GM19239 (cell line): ENCODE measurements at regions not wholly inside any gene's neighbourhood (a gene's known extent, or its start where the extent isn't known, plus 50 kb on each side); places are given as distances from the start of the nearest gene placed in this dataset.
"Not testable (repeated sequence)": the region's sequence is repeated elsewhere in the genome, so short reads cannot be mapped to it uniquely, and the experiment has no call there.

Experiments
- DNase-seq: peaks from one replicate; pipeline ENCODE4 v3.0.0; 2011; ENCODE audit warnings: low spot score; ENCODE audit not compliant: insufficient read length
- FAIRE-seq: peaks from 2 replicates; lab custom pipeline; 2011; peaks lifted over from hg19 to GRCh38; lab: Jason Lieb, UNC

GRCh38 chrX:2640436-2641150 is 50.5 kb upstream of the CD99 start:
- FAIRE-seq: no peak

GRCh38 chrX:2638279-2638678 is 52.8 kb upstream of the CD99 start:
- no peak for DNase-seq
- no peak for FAIRE-seq

More at GRCh38 chrX:2640436-2641150, 50.5 kb upstream of the CD99 start:
- DNase-seq: no peak

- no peak for DNase-seq
- FAIRE-seq: no peak
These were observed 55.8 kb upstream of the CD99 start for GRCh38 chrX:2635342-2635741.

GRCh38 chrX:2632533-2633504 is 58.3 kb upstream of the CD99 start:
- FAIRE-seq (peak; percentile 59), DNase-seq (no peak)

- FAIRE-seq (peak; percentile 52), DNase-seq (no peak)
These were observed 59.2 kb upstream of the CD99 start for GRCh38 chrX:2631743-2632532.

- FAIRE-seq: peak; percentile 45
- not testable (repeated sequence) for DNase-seq
These were observed 60.0 kb upstream of the CD99 start for GRCh38 chrX:2630935-2631742.

GRCh38 chrX:2630008-2630934 is 60.8 kb upstream of the CD99 start:
- FAIRE-seq: peak; percentile 75
- not testable (repeated sequence) for DNase-seq

GRCh38 chrX:2629316-2630007 is 61.6 kb upstream of the CD99 start:
- DNase-seq (no peak), FAIRE-seq (peak; percentile 48)

- DNase-seq: no peak
- no peak for FAIRE-seq
These were observed 62.3 kb upstream of the CD99 start for GRCh38 chrX:2628751-2629315.

GRCh38 chrX:2627272-2627867 is 63.7 kb upstream of the CD99 start:
- FAIRE-seq: peak; percentile 39
- DNase-seq: no peak

GRCh38 chrX:2626750-2627149 is 64.3 kb upstream of the CD99 start:
- FAIRE-seq: no peak
- no peak for DNase-seq

GRCh38 chrX:2620576-2620975 is 70.5 kb upstream of the CD99 start:
- DNase-seq (no peak), FAIRE-seq (no peak)

- FAIRE-seq: no peak
These were observed 72.6 kb upstream of the CD99 start for GRCh38 chrX:2618516-2618915.

GRCh38 chrX:2614911-2615310 is 76.2 kb upstream of the CD99 start:
- FAIRE-seq (peak; percentile 37), DNase-seq (no peak)

More at GRCh38 chrX:2618516-2618915, 72.6 kb upstream of the CD99 start:
- DNase-seq: no peak

GRCh38 chrX:2610246-2611170 is 80.6 kb upstream of the CD99 start:
- DNase-seq: no peak

More at GRCh38 chrX:2610246-2611170, 80.6 kb upstream of the CD99 start:
- FAIRE-seq: no peak
